Panc1 (cell line): ENCODE measurements at regions not wholly inside any gene's neighbourhood (a gene's known extent, or its start where the extent isn't known, plus 50 kb on each side); places are given as distances from the start of the nearest gene placed in this dataset.

Experiments used
- ATAC-seq: fragments of 200-7000 bp; cut with Tn5 transposase; 2 replicates; pipeline ENCODE4 v1.9.1; 2020; ENCODE audit warnings: mild to moderate bottlenecking, moderate library complexity
- BruUV-seq: library from RNA; stranded (reverse); fragments of 400-500 nt; replicated peaks from 2 replicates; lab custom pipeline; 2021; lab: Mats Ljungman, UMichigan
- CTCF ChIA-PET: fragments of 300-600 bp; sonication (Branson Sonifier 250); formaldehyde crosslinking; loops from one replicate; lab custom pipeline; 2022; ENCODE audit warnings: antibody characterized with exemption; lab: Charles Lee
- POLR2A ChIA-PET: fragments of 300-600 bp; sonication (Branson Sonifier 250); formaldehyde crosslinking; loops from one replicate; lab custom pipeline; 2022; ENCODE audit warnings: antibody characterized with exemption; lab: Charles Lee
- DNase-seq: peaks from one replicate; pipeline ENCODE4 v3.0.0-alpha.2; 2010; ENCODE audit warnings: low read depth, low spot score
- H3K27ac ChIP-seq: 2 replicates; pipeline ENCODE4 v1.5.1; 2011; ENCODE audit warnings: mild to moderate bottlenecking, low read length, inconsistent platforms
- H3K27me3 ChIP-seq: fragments of 200-500 bp; sonication (Bioruptor generic); 2 replicates; pipeline ENCODE4 v1.6.0; 2014; ENCODE audit warnings: low read length, inconsistent platforms; ENCODE audit not compliant: control insufficient read depth, insufficient read depth
- H3K36me3 ChIP-seq: fragments of 200-500 bp; sonication (Bioruptor generic); 2 replicates; pipeline ENCODE4 v1.5.1; 2014; ENCODE audit warnings: inconsistent platforms, mild to moderate bottlenecking, low read length, moderate library complexity; ENCODE audit not compliant: control insufficient read depth, insufficient read depth
- H3K4me1 ChIP-seq: 2 replicates; pipeline ENCODE4 v1.5.1; 2011; ENCODE audit warnings: inconsistent platforms, mild to moderate bottlenecking, low read length, moderate library complexity; ENCODE audit not compliant: control insufficient read depth, insufficient read depth
- H3K4me3 ChIP-seq, 2 experiments: 2 replicates each; pipeline ENCODE4 v1.5.1; 2011 to 2012; ENCODE audit warnings: low read depth in 2 of 2, low read length in 2 of 2, mild to moderate bottlenecking in 2 of 2, inconsistent platforms in 1 of 2, moderate library complexity in 1 of 2
- H3K9me3 ChIP-seq: fragments of 200-500 bp; sonication (Bioruptor generic); 2 replicates; pipeline ENCODE4 v1.5.1; 2014; ENCODE audit warnings: low read depth, mild to moderate bottlenecking, inconsistent platforms, low read length, moderate library complexity; ENCODE audit not compliant: control insufficient read depth, insufficient read depth
- CTCF ChIP-seq: fragments of 450-650 bp; IDR thresholded peaks from 2 replicates; pipeline ENCODE4 v1.5.1; 2017; ENCODE audit warnings: mild to moderate bottlenecking
- POLR2AphosphoS5 ChIP-seq: IDR thresholded peaks from 2 replicates; pipeline ENCODE4 v1.6.1; 2012; ENCODE audit warnings: mild to moderate bottlenecking, low read depth, low read length, moderate library complexity
- REST ChIP-seq, 2 experiments: IDR thresholded peaks; 2 replicates each; pipeline ENCODE4 v1.6.1; 2011 to 2012; ENCODE audit warnings: low read depth in 2 of 2, control low read depth in 1 of 2, low read length in 1 of 2, mild to moderate bottlenecking in 1 of 2, moderate library complexity in 1 of 2; ENCODE audit not compliant: insufficient read depth in 1 of 2
- SIN3A ChIP-seq: IDR thresholded peaks from 2 replicates; pipeline ENCODE4 v1.6.1; 2012; ENCODE audit warnings: low read depth, mild to moderate bottlenecking, low read length, moderate library complexity, borderline replicate concordance; ENCODE audit not compliant: insufficient read depth
- TCF7L2 ChIP-seq: IDR thresholded peaks from 2 replicates; pipeline ENCODE4 v1.6.1; 2011; ENCODE audit warnings: mild to moderate bottlenecking, low read depth, low read length, inconsistent platforms
- in situ Hi-C: cut with HindIII; loops from 2 replicates; pipeline ENCODE4 v1.10.0; 2016; ENCODE audit warnings: low sequenced_read_pairs, low pct_unique_long_range_greater_than_20kb
- intact Hi-C: fragments of 100-400 bp; cut with micrococcal nuclease; formaldehyde crosslinking; loops from one replicate; pipeline ENCODE4 v1.10.0; 2022; ENCODE audit not compliant: unreplicated experiment

- Histone ChIP-seq H3K9me3 (no peaks in the 10 kb centered on the region), H3K4me1 (no peaks in the 10 kb centered on the region), H3K27me3 (no peaks in the 10 kb centered on the region), H3K27ac (no peak overlapping the region), H3K36me3 (no peaks in the 10 kb centered on the region), H3K4me3 (no peak overlapping the region)
- ChIA-PET CTCF (no interaction called here), POLR2A (interaction anchor here (0.7 kb wide), 1 partner anchor 13 kb away, joined by 4 read pairs; no protein-coding TSS in a partner anchor)
- intact Hi-C loops: no loop called here
- in situ Hi-C loops: no loop called here
- DNase-seq (no peak), ATAC-seq (no peak)
- TF ChIP-seq REST (IDR thresholded peaks at IDR 0.05; ENCODE audit: insufficient read depth in 1 of 2, low read depth in 2 of 2, low read length in 1 of 2) (no peak), SIN3A (no peak), CTCF (no peak), TCF7L2 (no peak), POLR2AphosphoS5 (no peak)
- no TSS peak for BruUV-seq
These were observed 86.5 kb upstream of the GADL1 start for GRCh38 chr3:30980993-30981392.

- Histone ChIP-seq H3K27ac (no peak overlapping the region), H3K27me3 (no peaks in the 10 kb centered on the region), H3K4me1 (no peaks in the 10 kb centered on the region), H3K36me3 (no peaks in the 10 kb centered on the region), H3K4me3 (no peak overlapping the region), H3K9me3 (no peaks in the 10 kb centered on the region)
- DNase-seq (no peak), ATAC-seq (no peak)
- intact Hi-C loops (no loop called here), in situ Hi-C loops (no loop called here)
- ChIA-PET POLR2A (no interaction called here), CTCF (no interaction called here)
- TF ChIP-seq TCF7L2: no peak
- no peak for TF ChIP-seq CTCF
- no TSS peak for BruUV-seq
These were observed 88.1 kb upstream of the GADL1 start for GRCh38 chr3:30982416-30983075.
